ENCODE measurements at regions not wholly inside any gene's neighbourhood (a gene's known extent, or its start where the extent isn't known, plus 50 kb on each side); places are given as distances from the start of the nearest gene placed in this dataset.

DNA sequence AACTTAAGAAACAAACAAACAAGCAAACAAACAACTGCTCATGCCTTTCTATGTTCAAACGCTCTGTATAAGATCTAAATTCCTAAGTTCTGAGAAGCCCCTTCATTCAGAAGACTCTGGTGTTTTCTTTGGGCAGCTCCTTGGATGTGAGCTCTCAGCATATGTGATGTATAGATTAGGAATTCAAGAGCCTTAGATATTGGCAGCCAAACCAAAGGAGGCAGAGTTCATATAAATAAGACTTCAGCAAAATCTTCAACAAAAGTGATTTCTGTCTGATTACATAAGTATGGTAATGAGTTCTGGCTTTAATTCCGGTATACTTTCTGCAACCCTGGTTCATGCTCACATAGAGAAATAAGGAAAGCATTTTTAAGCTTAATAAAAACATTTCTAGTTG is 145.6 kb downstream of the DYRK2 start:
- TF ChIP-seq, protein P1, sequence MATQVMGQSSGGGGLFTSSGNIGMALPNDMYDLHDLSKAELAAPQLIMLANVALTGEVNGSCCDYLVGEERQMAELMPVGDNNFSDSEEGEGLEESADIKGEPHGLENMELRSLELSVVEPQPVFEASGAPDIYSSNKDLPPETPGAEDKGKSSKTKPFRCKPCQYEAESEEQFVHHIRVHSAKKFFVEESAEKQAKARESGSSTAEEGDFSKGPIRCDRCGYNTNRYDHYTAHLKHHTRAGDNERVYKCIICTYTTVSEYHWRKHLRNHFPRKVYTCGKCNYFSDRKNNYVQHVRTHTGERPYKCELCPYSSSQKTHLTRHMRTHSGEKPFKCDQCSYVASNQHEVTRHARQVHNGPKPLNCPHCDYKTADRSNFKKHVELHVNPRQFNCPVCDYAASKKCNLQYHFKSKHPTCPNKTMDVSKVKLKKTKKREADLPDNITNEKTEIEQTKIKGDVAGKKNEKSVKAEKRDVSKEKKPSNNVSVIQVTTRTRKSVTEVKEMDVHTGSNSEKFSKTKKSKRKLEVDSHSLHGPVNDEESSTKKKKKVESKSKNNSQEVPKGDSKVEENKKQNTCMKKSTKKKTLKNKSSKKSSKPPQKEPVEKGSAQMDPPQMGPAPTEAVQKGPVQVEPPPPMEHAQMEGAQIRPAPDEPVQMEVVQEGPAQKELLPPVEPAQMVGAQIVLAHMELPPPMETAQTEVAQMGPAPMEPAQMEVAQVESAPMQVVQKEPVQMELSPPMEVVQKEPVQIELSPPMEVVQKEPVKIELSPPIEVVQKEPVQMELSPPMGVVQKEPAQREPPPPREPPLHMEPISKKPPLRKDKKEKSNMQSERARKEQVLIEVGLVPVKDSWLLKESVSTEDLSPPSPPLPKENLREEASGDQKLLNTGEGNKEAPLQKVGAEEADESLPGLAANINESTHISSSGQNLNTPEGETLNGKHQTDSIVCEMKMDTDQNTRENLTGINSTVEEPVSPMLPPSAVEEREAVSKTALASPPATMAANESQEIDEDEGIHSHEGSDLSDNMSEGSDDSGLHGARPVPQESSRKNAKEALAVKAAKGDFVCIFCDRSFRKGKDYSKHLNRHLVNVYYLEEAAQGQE (IDR thresholded peaks at IDR 0.05), result no peak
- TF ChIP-seq CBX8 (IDR thresholded peaks at IDR 0.05) (no peak), JUN (IDR thresholded peaks at IDR 0.05) (no peak)

All from A549 (cell line).